ENCODE measurements at regions not wholly inside any gene's neighbourhood (a gene's known extent, or its start where the extent isn't known, plus 50 kb on each side); places are given as distances from the start of the nearest gene placed in this dataset.

GRCh38 chr3:87073496-87074145 lies 82.7 kb upstream of the VGLL3 start:
- dilution Hi-C loops (cut with MboI; ENCODE audit: extremely low pct_ligation_motif_present, low sequenced_read_pairs) = no loop called here
- FAIRE-seq = no peak
- TF ChIP-seq, protein P1, sequence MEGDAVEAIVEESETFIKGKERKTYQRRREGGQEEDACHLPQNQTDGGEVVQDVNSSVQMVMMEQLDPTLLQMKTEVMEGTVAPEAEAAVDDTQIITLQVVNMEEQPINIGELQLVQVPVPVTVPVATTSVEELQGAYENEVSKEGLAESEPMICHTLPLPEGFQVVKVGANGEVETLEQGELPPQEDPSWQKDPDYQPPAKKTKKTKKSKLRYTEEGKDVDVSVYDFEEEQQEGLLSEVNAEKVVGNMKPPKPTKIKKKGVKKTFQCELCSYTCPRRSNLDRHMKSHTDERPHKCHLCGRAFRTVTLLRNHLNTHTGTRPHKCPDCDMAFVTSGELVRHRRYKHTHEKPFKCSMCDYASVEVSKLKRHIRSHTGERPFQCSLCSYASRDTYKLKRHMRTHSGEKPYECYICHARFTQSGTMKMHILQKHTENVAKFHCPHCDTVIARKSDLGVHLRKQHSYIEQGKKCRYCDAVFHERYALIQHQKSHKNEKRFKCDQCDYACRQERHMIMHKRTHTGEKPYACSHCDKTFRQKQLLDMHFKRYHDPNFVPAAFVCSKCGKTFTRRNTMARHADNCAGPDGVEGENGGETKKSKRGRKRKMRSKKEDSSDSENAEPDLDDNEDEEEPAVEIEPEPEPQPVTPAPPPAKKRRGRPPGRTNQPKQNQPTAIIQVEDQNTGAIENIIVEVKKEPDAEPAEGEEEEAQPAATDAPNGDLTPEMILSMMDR (optimal IDR thresholded peaks at IDR 0.05 in 1 of 3, IDR thresholded peaks at IDR 0.05 in 1 of 3, conservative IDR thresholded peaks at IDR 0.05 in 1 of 3; ENCODE audit: extremely low read depth in 1 of 3, insufficient read depth in 2 of 3, low read length in 3 of 3) = no peak
- TF ChIP-seq EZH2 (IDR thresholded peaks at IDR 0.05; ENCODE audit: low read length) = no peak

GRCh38 chr3:87072446-87072845 lies 81.5 kb upstream of the VGLL3 start:
- no peak overlapping the region for H3K4me3 ChIP-seq (ENCODE audit: control insufficient read depth in 2 of 3, extremely low read depth in 1 of 3, insufficient read depth in 2 of 3, low read depth in 1 of 3, low read length in 3 of 3)
- no peaks in the 10 kb centered on the region for H3K27me3 ChIP-seq (ENCODE audit: control insufficient read depth, extremely low read depth, insufficient read depth, low read length)
- no peaks in the 10 kb centered on the region for H3K79me2 ChIP-seq (ENCODE audit: control insufficient read depth, insufficient read depth, low read length)
- FAIRE-seq (no peak), DNase-seq (ENCODE audit: low read depth, low spot score) (no peak)
- no peaks in the 10 kb centered on the region for H3K9me1 ChIP-seq (ENCODE audit: control insufficient read depth, extremely low read depth, insufficient read depth, low read length)
- no peaks in the 10 kb centered on the region for H3K36me3 ChIP-seq (ENCODE audit: control insufficient read depth in 2 of 2, extremely low read depth in 1 of 2, insufficient read depth in 2 of 2, low read length in 2 of 2)
- dilution Hi-C loops (cut with MboI; ENCODE audit: extremely low pct_ligation_motif_present, low sequenced_read_pairs) = no loop called here
- no peaks in the 10 kb centered on the region for H3K9me3 ChIP-seq (ENCODE audit: control insufficient read depth, low read depth, low read length)
- TF ChIP-seq, protein P1 (optimal IDR thresholded peaks at IDR 0.05 in 1 of 3, IDR thresholded peaks at IDR 0.05 in 1 of 3, conservative IDR thresholded peaks at IDR 0.05 in 1 of 3; ENCODE audit: extremely low read depth in 1 of 3, insufficient read depth in 2 of 3, low read length in 3 of 3) = no peak
- TF ChIP-seq EZH2 (IDR thresholded peaks at IDR 0.05; ENCODE audit: low read length) = no peak
- no peaks in the 10 kb centered on the region for H4K20me1 ChIP-seq (ENCODE audit: control insufficient read depth, extremely low read depth, insufficient read depth, low read length)
- no peak overlapping the region for H3K27ac ChIP-seq (ENCODE audit: control insufficient read depth, insufficient read depth, low read length)
- H2AFZ ChIP-seq (ENCODE audit: control insufficient read depth, low read length) = no peak overlapping the region
- H3K9ac ChIP-seq (ENCODE audit: control insufficient read depth, extremely low read depth, insufficient read depth, low read length) = no peak overlapping the region
- no peaks in the 10 kb centered on the region for H3K4me1 ChIP-seq (ENCODE audit: control insufficient read depth, extremely low read depth, insufficient read depth, low read length)
- H3K4me2 ChIP-seq (ENCODE audit: control insufficient read depth, extremely low read depth, insufficient read depth, low read depth, low read length) = no peak overlapping the region

More at GRCh38 chr3:87073496-87074145, 82.7 kb upstream of the VGLL3 start:
- H3K4me3 ChIP-seq (ENCODE audit: control insufficient read depth in 2 of 3, extremely low read depth in 1 of 3, insufficient read depth in 2 of 3, low read depth in 1 of 3, low read length in 3 of 3) = no peak overlapping the region
- H3K9me3 ChIP-seq (ENCODE audit: control insufficient read depth, low read depth, low read length) = no peaks in the 10 kb centered on the region
- H3K4me1 ChIP-seq (ENCODE audit: control insufficient read depth, extremely low read depth, insufficient read depth, low read length) = no peaks in the 10 kb centered on the region
- no peak overlapping the region for H2AFZ ChIP-seq (ENCODE audit: control insufficient read depth, low read length)
- no peak overlapping the region for H3K9ac ChIP-seq (ENCODE audit: control insufficient read depth, extremely low read depth, insufficient read depth, low read length)
- H3K9me1 ChIP-seq (ENCODE audit: control insufficient read depth, extremely low read depth, insufficient read depth, low read length) = no peaks in the 10 kb centered on the region
- no peaks in the 10 kb centered on the region for H3K79me2 ChIP-seq (ENCODE audit: control insufficient read depth, insufficient read depth, low read length)
- no peak overlapping the region for H3K4me2 ChIP-seq (ENCODE audit: control insufficient read depth, extremely low read depth, insufficient read depth, low read depth, low read length)
- no peaks in the 10 kb centered on the region for H4K20me1 ChIP-seq (ENCODE audit: control insufficient read depth, extremely low read depth, insufficient read depth, low read length)
- no peaks in the 10 kb centered on the region for H3K27me3 ChIP-seq (ENCODE audit: control insufficient read depth, extremely low read depth, insufficient read depth, low read length)
- DNase-seq (ENCODE audit: low read depth, low spot score) = no peak
- H3K27ac ChIP-seq (ENCODE audit: control insufficient read depth, insufficient read depth, low read length) = no peak overlapping the region
- no peaks in the 10 kb centered on the region for H3K36me3 ChIP-seq (ENCODE audit: control insufficient read depth in 2 of 2, extremely low read depth in 1 of 2, insufficient read depth in 2 of 2, low read length in 2 of 2)
